GM21529 (cell line): ENCODE measurements at regions not wholly inside any gene's neighbourhood (a gene's known extent, or its start where the extent isn't known, plus 50 kb on each side); places are given as distances from the start of the nearest gene placed in this dataset.

ENCODE experiments used
- ATAC-seq: cut with Tn5 transposase; IDR thresholded peaks from one replicate; pipeline ENCODE4 v1.9.1; 2021; ENCODE audit not compliant: unreplicated experiment

DNA sequence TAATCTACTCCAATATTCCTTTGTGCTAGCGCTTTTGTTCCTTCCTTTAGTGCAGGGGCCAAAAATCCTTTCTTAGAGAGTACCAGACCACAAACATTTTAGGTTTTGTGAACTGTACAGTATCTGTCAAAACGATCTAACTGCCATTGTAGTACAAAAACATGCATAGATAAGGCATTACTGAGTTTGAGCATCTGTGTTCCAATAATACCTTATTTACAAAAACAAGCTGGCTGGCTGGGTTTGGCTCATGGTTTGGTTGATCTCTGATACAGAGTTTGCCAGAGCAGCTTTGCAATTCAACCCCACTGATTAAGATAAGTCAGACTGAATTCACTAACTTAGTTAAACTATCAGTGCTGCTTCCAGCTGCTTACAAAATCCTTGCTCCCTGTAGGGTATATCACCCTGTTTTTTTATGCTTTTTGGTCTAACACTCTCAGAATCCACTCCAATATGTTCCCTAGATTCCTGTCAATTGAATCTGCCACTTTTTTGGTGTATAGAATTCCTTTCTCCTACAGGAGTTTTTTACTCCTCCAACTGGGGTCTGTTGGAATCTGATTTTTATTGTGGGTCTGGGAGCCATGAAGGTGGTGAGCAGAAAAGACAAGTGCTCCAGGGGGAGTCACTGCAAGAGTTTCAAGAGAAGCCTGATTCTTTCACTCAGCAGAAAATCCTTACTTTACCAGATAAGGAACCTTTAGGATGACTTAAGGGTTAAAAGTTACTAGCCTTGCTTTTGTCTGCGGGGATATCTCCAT lies 1399.4 kb downstream of the EFNB2 start:
- ATAC-seq: no peak

DNA sequence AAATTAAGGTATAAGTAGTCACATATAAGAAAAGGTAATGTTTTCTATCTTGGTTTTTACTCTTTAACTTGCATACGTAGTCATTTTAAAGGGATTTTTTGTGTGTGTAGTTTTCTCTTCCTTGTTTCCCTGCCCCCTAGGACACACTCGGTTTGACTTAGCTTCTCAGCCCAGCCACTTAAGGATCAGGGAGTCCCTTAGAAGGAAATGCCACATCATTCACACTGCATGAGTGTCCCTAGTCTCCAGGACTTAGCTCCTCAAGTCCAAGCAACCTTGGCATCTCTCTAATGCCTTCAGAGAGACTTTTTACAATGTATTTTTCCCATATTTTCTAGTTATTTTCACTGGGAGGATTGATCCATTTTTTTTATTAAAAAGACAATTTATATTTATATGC lies 1407.7 kb downstream of the EFNB2 start:
- no peak for ATAC-seq

GRCh38 chr13:105121221-105121620 lies 1414.2 kb downstream of the EFNB2 start:
- no peak for ATAC-seq

GRCh38 chr13:105118426-105118985 lies 1417.0 kb downstream of the EFNB2 start:
- no peak for ATAC-seq

- no peak for ATAC-seq
Measured at GRCh38 chr13:105116966-105117365, 1418.5 kb downstream of the EFNB2 start.

GRCh38 chr13:105112561-105112960 lies 1422.9 kb downstream of the EFNB2 start:
- ATAC-seq: no peak

DNA sequence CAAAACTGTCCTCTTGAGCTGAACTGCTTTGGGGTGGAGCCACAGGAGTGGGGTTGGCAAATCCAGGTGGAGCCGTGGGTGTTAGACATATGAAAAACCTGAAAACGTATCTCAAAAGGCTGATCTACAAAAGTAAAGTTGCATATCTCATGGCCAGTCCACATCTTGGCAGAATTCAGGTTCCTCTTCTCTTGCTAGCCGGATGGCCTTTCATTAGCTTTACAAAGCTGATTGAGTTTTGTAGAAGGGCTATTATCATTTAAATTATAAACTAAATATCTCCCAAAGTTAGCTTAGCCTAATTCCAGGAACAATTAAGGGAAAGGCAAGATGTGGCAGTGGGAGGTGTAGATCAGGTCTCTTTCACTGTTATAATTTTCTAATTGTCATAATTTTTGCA lies 1427.7 kb downstream of the EFNB2 start:
- ATAC-seq: no peak

DNA sequence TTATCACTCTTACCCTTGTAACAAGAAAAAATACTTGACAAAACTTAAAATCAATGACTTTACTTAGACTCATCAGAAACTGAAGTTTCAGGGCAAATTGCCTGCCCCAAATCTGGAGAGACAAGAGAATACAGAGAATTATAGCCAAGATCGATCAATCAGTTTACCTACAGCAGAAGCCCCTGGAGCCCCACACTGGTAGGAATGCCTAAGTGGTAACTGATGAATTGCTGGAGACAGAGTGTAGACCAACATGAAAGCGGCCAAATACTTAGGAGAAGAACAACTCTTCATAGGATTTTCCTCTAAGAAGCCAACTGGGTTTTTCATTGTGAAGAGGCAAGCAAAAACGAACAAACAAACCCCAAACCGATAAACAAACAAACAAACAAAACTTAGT lies 1430.0 kb downstream of the EFNB2 start:
- ATAC-seq: no peak

GRCh38 chr13:105097521-105097920 lies 1437.9 kb downstream of the EFNB2 start:
- no peak for ATAC-seq

GRCh38 chr13:105089858-105090643 lies 1445.4 kb downstream of the EFNB2 start:
- no peak for ATAC-seq

GRCh38 chr13:105087945-105088344 lies 1447.5 kb downstream of the EFNB2 start:
- ATAC-seq: no peak

- no peak for ATAC-seq
Measured at GRCh38 chr13:105084931-105085330, 1450.5 kb downstream of the EFNB2 start.

GRCh38 chr13:105083992-105084391 lies 1451.5 kb downstream of the EFNB2 start:
- no peak for ATAC-seq

DNA sequence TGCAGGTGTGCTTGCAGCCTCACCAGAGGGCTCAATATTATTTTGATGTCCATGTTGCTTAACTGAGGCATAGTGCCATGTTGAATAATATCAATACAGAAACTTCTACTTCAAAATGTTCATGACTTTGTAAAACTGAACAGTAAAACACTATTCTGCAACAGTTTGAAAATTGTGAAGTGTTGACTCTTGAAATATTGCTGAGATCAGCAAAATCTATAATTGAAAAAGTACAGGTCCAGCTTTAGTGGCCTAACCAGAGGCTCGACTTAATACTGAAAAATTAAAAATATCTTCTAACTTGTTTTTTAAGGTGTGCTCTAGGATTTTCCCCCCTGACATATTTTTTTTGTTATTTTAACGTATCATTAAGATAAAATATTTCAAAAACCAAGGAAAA lies 1460.7 kb downstream of the EFNB2 start:
- ATAC-seq: no peak

- no peak for ATAC-seq
Measured at GRCh38 chr13:105073041-105073440, 1462.4 kb downstream of the EFNB2 start.

DNA sequence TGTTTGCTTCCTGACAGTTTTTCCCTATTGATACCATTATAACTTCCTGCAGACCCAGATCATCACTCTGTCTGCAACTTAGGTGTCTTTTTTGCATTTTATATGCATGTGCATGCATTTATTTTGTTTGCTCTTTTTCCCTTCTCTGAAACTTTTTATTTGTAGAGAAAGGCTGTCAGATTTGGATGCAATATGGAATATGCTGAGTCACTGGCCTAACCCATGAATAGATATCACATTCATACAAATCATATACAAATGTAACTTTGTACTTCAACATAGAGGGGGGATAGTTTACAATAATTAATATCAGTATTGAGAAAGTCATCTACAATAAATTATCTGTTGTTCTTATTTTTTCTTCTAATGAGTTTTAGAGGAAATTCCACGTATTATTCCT lies 1465.0 kb downstream of the EFNB2 start:
- ATAC-seq: no peak

GRCh38 chr13:105069106-105069505 lies 1466.4 kb downstream of the EFNB2 start:
- no peak for ATAC-seq

GRCh38 chr13:105063676-105064075 lies 1471.8 kb downstream of the EFNB2 start:
- no peak for ATAC-seq

GRCh38 chr13:105059786-105060185 lies 1475.7 kb downstream of the EFNB2 start:
- ATAC-seq: no peak

DNA sequence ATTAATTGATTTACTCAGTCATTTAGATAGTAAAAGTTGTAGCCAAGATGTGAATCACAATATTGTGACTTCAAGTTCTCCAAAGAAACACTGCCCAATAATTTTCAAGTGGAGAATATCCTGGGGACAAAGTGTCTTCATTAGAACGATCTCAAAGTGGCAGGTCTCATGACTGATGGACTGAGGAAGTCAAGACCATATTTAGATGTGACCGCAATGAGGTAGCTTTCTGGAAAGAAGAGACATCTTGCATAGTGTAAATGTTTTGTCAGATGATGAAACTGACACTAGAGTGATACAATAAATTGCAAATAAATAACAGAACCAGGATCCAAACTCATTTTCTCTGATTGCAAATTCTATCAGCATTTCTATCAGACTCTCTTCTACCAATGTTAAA lies 1476.9 kb downstream of the EFNB2 start:
- ATAC-seq: no peak

- no peak for ATAC-seq
Measured at GRCh38 chr13:105052711-105053110, 1482.8 kb downstream of the EFNB2 start.

DNA sequence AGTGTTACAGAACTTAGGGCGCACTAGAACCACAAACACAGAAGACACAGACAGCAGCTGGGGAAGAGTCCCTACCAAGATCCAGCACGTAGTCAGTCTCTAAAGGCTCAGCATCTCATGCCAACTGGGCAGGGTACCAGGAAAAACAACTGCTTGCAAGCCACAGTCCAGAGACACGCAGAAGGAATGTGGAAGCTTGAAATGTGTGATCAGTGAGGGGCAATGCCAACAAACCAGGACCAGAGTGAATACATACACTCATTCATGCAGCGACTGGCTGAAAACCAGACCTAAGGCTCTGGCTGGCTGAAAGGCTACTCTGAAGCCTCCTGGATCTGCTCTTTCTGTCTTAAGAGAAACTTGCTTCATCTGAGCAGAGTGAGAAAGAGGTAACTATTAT lies 1484.8 kb downstream of the EFNB2 start:
- ATAC-seq: no peak
